Naive thymus-derived CD4-positive, alpha-beta T cell (primary cell): ENCODE measurements at regions not wholly inside any gene's neighbourhood (a gene's known extent, or its start where the extent isn't known, plus 50 kb on each side); places are given as distances from the start of the nearest gene placed in this dataset.
"Not testable (repeated sequence)": the region's sequence is repeated elsewhere in the genome, so short reads cannot be mapped to it uniquely, and the experiment has no call there.

Source experiments
- ATAC-seq: fragments of 150-1000 bp; cut with Tn5 transposase; 2 replicates; pipeline ENCODE4 v1.10.0; 2021; ENCODE audit warnings: mild to moderate bottlenecking, moderate library complexity
- CTCF ChIA-PET: fragments of 350-600 bp; sonication (Branson Sonifier 250); formaldehyde crosslinking; loops from one replicate; lab custom pipeline; 2021; ENCODE audit warnings: antibody characterized with exemption; lab: Charles Lee
- POLR2A ChIA-PET: fragments of 350-600 bp; sonication (Branson Sonifier 250); formaldehyde crosslinking; loops from one replicate; lab custom pipeline; 2021; ENCODE audit warnings: antibody characterized with exemption, inconsistent platforms; lab: Charles Lee
- DNase-seq, 9 donors: peaks; one replicate each; pipeline versions ENCODE4 v3.0.0 to v3.0.0-alpha.2; 2020 to 2022; ENCODE audit warnings: mixed read lengths in 1 of 9
- H3K27ac ChIP-seq: one replicate; pipeline ENCODE4 v1.7.0; 2013; ENCODE audit warnings: mild to moderate bottlenecking, low read depth, low read length, moderate library complexity
- H3K27me3 ChIP-seq, 2 donors: one replicate each; pipeline ENCODE4 v1.7.0; 2013; ENCODE audit warnings: low read length in 2 of 2, mild to moderate bottlenecking in 2 of 2, moderate library complexity in 2 of 2; ENCODE audit not compliant: control insufficient read depth in 2 of 2, insufficient read depth in 2 of 2
- H3K36me3 ChIP-seq, 3 experiments: 1 replicate in 2 of 3; 2 replicates in 1 of 3; pipeline ENCODE4 v1.7.0; 2013; ENCODE audit warnings: low read length in 3 of 3, mild to moderate bottlenecking in 3 of 3, moderate library complexity in 1 of 3; ENCODE audit not compliant: insufficient read depth in 3 of 3, control insufficient read depth in 2 of 3
- H3K4me1 ChIP-seq, 2 donors: one replicate each; pipeline ENCODE4 v1.7.0; 2013; ENCODE audit warnings: low read length in 2 of 2, mild to moderate bottlenecking in 2 of 2, moderate library complexity in 1 of 2; ENCODE audit not compliant: control insufficient read depth in 2 of 2, insufficient read depth in 2 of 2
- H3K4me3 ChIP-seq: 2 replicates; pipeline ENCODE4 v1.7.0; 2013; ENCODE audit warnings: mild to moderate bottlenecking, low read length
- H3K9me3 ChIP-seq, 3 experiments: 1 replicate in 2 of 3; 2 replicates in 1 of 3; pipeline ENCODE4 v1.7.0; 2013; ENCODE audit warnings: low read length in 3 of 3; ENCODE audit not compliant: control insufficient read depth in 2 of 3
- H3K27ac Mint-ChIP-seq, 9 donors: one replicate each; pipeline ENCODE4 v1.8.0; 2020 to 2022; ENCODE audit warnings: mixed read lengths in 9 of 9, mild to moderate bottlenecking in 8 of 9, moderate library complexity in 5 of 9, inconsistent platforms in 2 of 9
- H3K27me3 Mint-ChIP-seq, 5 donors: one replicate each; pipeline ENCODE4 v1.8.0; 2021 to 2022; ENCODE audit warnings: mixed read lengths in 5 of 5, mild to moderate bottlenecking in 1 of 5
- H3K36me3 Mint-ChIP-seq, 5 donors: one replicate each; pipeline ENCODE4 v1.8.0; 2020 to 2022; ENCODE audit warnings: mixed read lengths in 5 of 5, mild to moderate bottlenecking in 3 of 5, inconsistent platforms in 1 of 5
- H3K4me1 Mint-ChIP-seq, 7 donors: one replicate each; pipeline ENCODE4 v1.8.0; 2020 to 2022; ENCODE audit warnings: mixed read lengths in 7 of 7, mild to moderate bottlenecking in 3 of 7, inconsistent platforms in 1 of 7
- H3K4me3 Mint-ChIP-seq, 10 donors: one replicate each; pipeline ENCODE4 v1.8.0; 2020 to 2022; ENCODE audit warnings: mild to moderate bottlenecking in 10 of 10, mixed read lengths in 10 of 10, moderate library complexity in 6 of 10, inconsistent platforms in 2 of 10
- H3K9me3 Mint-ChIP-seq, 11 donors: one replicate each; pipeline ENCODE4 v1.8.0; 2020 to 2022; ENCODE audit warnings: mixed read lengths in 11 of 11, mild to moderate bottlenecking in 4 of 11, inconsistent platforms in 1 of 11, moderate library complexity in 1 of 11
- intact Hi-C, 2 donors: fragments of 100-400 bp; cut with micrococcal nuclease; formaldehyde crosslinking; loops; one replicate each; pipeline ENCODE4 v1.15.1; 2023

GRCh38 chr16:26614237-26614841 is 452.4 kb upstream of the C16orf82 start:
- Mint-ChIP-seq H3K9me3 (peaks cover 0 to 24% (median 0%) of the 10 kb centered on the region in 11 donors), H3K27me3 (peaks cover 0 to 23% (median 4%) of the 10 kb centered on the region in 5 donors), H3K27ac (peak overlapping the region in 4 of 9 donors; percentile 1 to 98 (median 40)), H3K36me3 (peaks cover 0 to 48% (median 0%) of the 10 kb centered on the region in 5 donors), H3K4me1 (peaks cover 0 to 51% (median 0%) of the 10 kb centered on the region in 7 donors), H3K4me3 (peak overlapping the region in 2 of 10 donors; percentile 24 to 94)
- Histone ChIP-seq H3K27me3 (no peaks in the 10 kb centered on the region), H3K4me3 (no peak overlapping the region), H3K9me3 (no peaks in the 10 kb centered on the region), H3K36me3 (no peaks in the 10 kb centered on the region), H3K4me1 (no peaks in the 10 kb centered on the region), H3K27ac (no peak overlapping the region)
- CTCF ChIA-PET: no interaction called here
- intact Hi-C loops: loop anchor here in 1 of 2 donors (2.0 kb wide), 1 partner anchor 16 kb away; no protein-coding TSS in a partner anchor
- peak in 1 of 9 donors; percentile 11 for DNase-seq
- no peak for ATAC-seq
- POLR2A ChIA-PET: no interaction called here

- POLR2A ChIA-PET: no interaction called here
- Histone ChIP-seq H3K27me3 (no peaks in the 10 kb centered on the region), H3K9me3 (peaks cover 0 to 17% (median 3%) of the 10 kb centered on the region in 3 experiments), H3K4me1 (no peaks in the 10 kb centered on the region), H3K4me3 (no peak overlapping the region), H3K27ac (no peak overlapping the region), H3K36me3 (no peaks in the 10 kb centered on the region)
- Mint-ChIP-seq H3K36me3 (peaks cover 0 to 71% (median 5%) of the 10 kb centered on the region in 5 donors), H3K27me3 (peaks cover 3 to 16% (median 13%) of the 10 kb centered on the region in 5 donors), H3K9me3 (peaks cover 4 to 36% (median 14%) of the 10 kb centered on the region in 11 donors), H3K4me1 (peaks cover 0 to 34% (median 0%) of the 10 kb centered on the region in 7 donors), H3K27ac (no peak overlapping the region), H3K4me3 (no peak overlapping the region)
- ATAC-seq (no peak), DNase-seq (no peak)
- CTCF ChIA-PET: no interaction called here
- intact Hi-C loops: no loop called here
Observed at GRCh38 chr16:26623442-26623841, 443.3 kb upstream of the C16orf82 start.

- H3K4me3 Mint-ChIP-seq: no peak overlapping the region
- ATAC-seq (no peak), DNase-seq (no peak)
- Histone ChIP-seq H3K9me3 (peaks cover 0 to 24% (median 4%) of the 10 kb centered on the region in 3 experiments), H3K36me3 (no peaks in the 10 kb centered on the region), H3K4me1 (no peaks in the 10 kb centered on the region), H3K27ac (no peak overlapping the region), H3K27me3 (no peaks in the 10 kb centered on the region), H3K4me3 (no peak overlapping the region)
- CTCF ChIA-PET: no interaction called here
- H3K4me1 Mint-ChIP-seq: peaks cover 0 to 13% (median 0%) of the 10 kb centered on the region in 7 donors
- peaks cover 5 to 15% (median 11%) of the 10 kb centered on the region in 5 donors for H3K27me3 Mint-ChIP-seq
- POLR2A ChIA-PET: no interaction called here
- intact Hi-C loops: no loop called here
- H3K27ac Mint-ChIP-seq: no peak overlapping the region
- H3K9me3 Mint-ChIP-seq: peaks cover 9 to 52% (median 29%) of the 10 kb centered on the region in 11 donors
- peaks cover 0 to 74% (median 8%) of the 10 kb centered on the region in 5 donors for H3K36me3 Mint-ChIP-seq
Observed at GRCh38 chr16:26627958-26628357, 438.8 kb upstream of the C16orf82 start.

GRCh38 chr16:26631365-26631764 is 435.4 kb upstream of the C16orf82 start:
- peaks cover 0 to 23% (median 4%) of the 10 kb centered on the region in 3 experiments for H3K9me3 ChIP-seq
- H3K27ac Mint-ChIP-seq, DNase-seq, H3K4me1 Mint-ChIP-seq, H3K27me3 ChIP-seq, CTCF ChIA-PET, H3K4me3 ChIP-seq, H3K27ac ChIP-seq, H3K36me3 ChIP-seq, H3K4me3 Mint-ChIP-seq, POLR2A ChIA-PET, H3K4me1 ChIP-seq, intact Hi-C loops, ATAC-seq: not testable (repeated sequence)
- Mint-ChIP-seq H3K36me3 (peaks cover 0 to 73% (median 8%) of the 10 kb centered on the region in 5 donors), H3K27me3 (peaks cover 0 to 17% (median 9%) of the 10 kb centered on the region in 5 donors), H3K9me3 (peaks cover 10 to 71% (median 40%) of the 10 kb centered on the region in 11 donors)

- Mint-ChIP-seq H3K36me3 (peaks cover 0 to 33% (median 0%) of the 10 kb centered on the region in 5 donors), H3K27me3 (peaks cover 0 to 12% (median 5%) of the 10 kb centered on the region in 5 donors), H3K4me1 (peaks cover 0 to 57% (median under 1%) of the 10 kb centered on the region in 7 donors), H3K4me3 (no peak overlapping the region), H3K27ac (peak overlapping the region in 1 of 9 donors; percentile 29), H3K9me3 (peaks cover 0 to 7% (median 0%) of the 10 kb centered on the region in 11 donors)
- intact Hi-C loops: no loop called here
- Histone ChIP-seq H3K9me3 (no peaks in the 10 kb centered on the region), H3K27ac (no peak overlapping the region), H3K27me3 (no peaks in the 10 kb centered on the region), H3K4me3 (no peak overlapping the region), H3K36me3 (no peaks in the 10 kb centered on the region), H3K4me1 (no peaks in the 10 kb centered on the region)
- no peak for DNase-seq
- ChIA-PET POLR2A (no interaction called here), CTCF (no interaction called here)
- no peak for ATAC-seq
Observed at GRCh38 chr16:26642047-26642664, 424.6 kb upstream of the C16orf82 start.

GRCh38 chr16:26643519-26643918 is 423.2 kb upstream of the C16orf82 start:
- H3K9me3 Mint-ChIP-seq: peaks cover 0 to 7% (median 0%) of the 10 kb centered on the region in 11 donors
- POLR2A ChIA-PET: no interaction called here
- DNase-seq: no peak
- H3K27ac ChIP-seq: no peak overlapping the region
- H3K27me3 Mint-ChIP-seq: peaks cover 0 to 22% (median 9%) of the 10 kb centered on the region in 5 donors
- H3K27ac Mint-ChIP-seq: peak overlapping the region in 1 of 9 donors; percentile 38
- no peak overlapping the region for H3K4me3 ChIP-seq
- H3K36me3 Mint-ChIP-seq: peaks cover 0 to 35% (median 0%) of the 10 kb centered on the region in 5 donors
- no peaks in the 10 kb centered on the region for H3K36me3 ChIP-seq
- peak; percentile 10 for ATAC-seq
- CTCF ChIA-PET: no interaction called here
- H3K4me3 Mint-ChIP-seq: peak overlapping the region in 1 of 10 donors; percentile 17
- H3K4me1 Mint-ChIP-seq: peaks cover 0 to 66% (median 2%) of the 10 kb centered on the region in 7 donors
- no peaks in the 10 kb centered on the region for H3K9me3 ChIP-seq
- intact Hi-C loops: no loop called here
- H3K27me3 ChIP-seq: no peaks in the 10 kb centered on the region
- no peaks in the 10 kb centered on the region for H3K4me1 ChIP-seq
